ENCODE measurements at regions not wholly inside any gene's neighbourhood (a gene's known extent, or its start where the extent isn't known, plus 50 kb on each side); places are given as distances from the start of the nearest gene placed in this dataset.

DNA sequence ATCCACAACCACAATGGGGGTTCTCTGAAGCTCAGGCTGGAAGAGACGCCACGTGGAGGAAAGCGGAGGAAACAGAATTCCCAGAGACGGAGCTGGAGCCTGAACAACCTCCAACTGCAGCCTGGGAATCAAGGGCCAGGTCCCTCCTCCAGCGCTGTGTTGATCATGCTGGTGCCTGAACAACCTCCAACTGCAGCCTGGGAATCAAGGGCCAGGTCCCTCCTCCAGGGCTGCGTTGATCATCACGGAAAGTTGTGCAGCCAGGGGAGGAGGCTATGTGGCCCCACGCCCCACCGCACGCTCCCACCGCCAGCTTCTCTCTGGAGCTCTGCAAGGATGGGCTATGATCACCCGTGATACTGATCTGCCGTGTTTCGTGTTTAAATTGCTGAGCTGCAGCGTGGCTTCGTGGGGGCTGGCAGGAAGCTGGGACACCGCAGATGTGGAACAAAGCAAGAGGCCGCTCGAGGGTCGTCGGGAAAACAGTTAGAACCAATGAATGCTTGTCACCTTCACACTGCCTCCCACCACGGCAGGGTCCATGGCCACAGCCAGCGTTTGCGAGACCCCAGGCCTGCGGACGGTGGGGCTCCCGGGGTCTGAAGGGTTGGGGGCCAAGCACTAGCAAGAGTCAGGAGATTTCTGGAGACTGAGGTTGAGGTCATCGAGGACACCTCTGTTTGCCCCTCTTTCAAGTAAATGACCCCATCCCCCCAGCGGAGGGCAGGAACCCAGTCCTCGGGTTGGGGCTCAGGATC lies 51.8 kb upstream of the FBRSL1 start:
- ChIA-PET CTCF (no interaction called here), POLR2A (ENCODE audit: unreplicated experiment) (no interaction called here)
- Histone ChIP-seq H3K9me3 (ENCODE audit: control insufficient read depth, insufficient read depth, low read length) (no peaks in the 10 kb centered on the region), H3K4ac (ENCODE audit: low read depth, low read length) (no peak overlapping the region), H3K4me1 (ENCODE audit: control insufficient read depth, insufficient read depth, low read length) (no peaks in the 10 kb centered on the region), H3K23ac (ENCODE audit: low read depth, low read length) (no peak overlapping the region), H3K27ac (ENCODE audit: insufficient read depth, low read length) (no peak overlapping the region), H2BK20ac (ENCODE audit: low read depth, low read length) (no peak overlapping the region), H2AFZ (replicated peaks; ENCODE audit: low read length, poor library complexity) (no peak overlapping the region), H3K36me3 (ENCODE audit: control insufficient read depth, insufficient read depth, low read length) (no peaks in the 10 kb centered on the region), H3K9ac (ENCODE audit: low read depth, low read length) (no peak overlapping the region), H3K14ac (replicated peaks; ENCODE audit: low read depth, low read length) (no peak overlapping the region), H4K8ac (ENCODE audit: low read depth in 2 of 2, low read length in 2 of 2) (no peak overlapping the region), H4K5ac (ENCODE audit: low read depth, low read length) (no peak overlapping the region), H3K79me1 (ENCODE audit: low read depth in 1 of 2, low read length in 2 of 2) (no peaks in the 10 kb centered on the region), H3K4me2 (ENCODE audit: low read depth, low read length) (no peak overlapping the region), H3K4me3 (ENCODE audit: insufficient read depth, low read depth, low read length) (no peak overlapping the region), H3K18ac (ENCODE audit: low read depth, low read length) (no peak overlapping the region), H3K27me3 (ENCODE audit: control insufficient read depth, insufficient read depth, low read length) (peaks cover 25% of the 10 kb centered on the region), H4K20me1 (ENCODE audit: insufficient read depth, low read length) (no peaks in the 10 kb centered on the region), H2AK9ac (replicated peaks; ENCODE audit: low read depth, low read length, poor library complexity) (no peak overlapping the region), H4K91ac (ENCODE audit: insufficient read depth, low read depth, low read length) (no peak overlapping the region), H2BK15ac (ENCODE audit: low read depth, low read length) (no peak overlapping the region), H3K56ac (ENCODE audit: extremely low read depth, insufficient read depth, low read length) (no peak overlapping the region), H2BK5ac (ENCODE audit: low read depth, low read length, poor library complexity, severe bottlenecking) (no peak overlapping the region), H3K9me1 (ENCODE audit: insufficient read depth, low read length) (no peaks in the 10 kb centered on the region), H2AK5ac (ENCODE audit: low read depth, low read length) (no peak overlapping the region), H2BK120ac (ENCODE audit: low read depth, low read length) (no peak overlapping the region)
- dilution Hi-C loops (cut with HindIII; ENCODE audit: low sequenced_read_pairs, unreplicated experiment): no loop called here
- 48% methylated on average over 10 of the region's 30 CpGs; no CpG with 5 or more reads in 1 of the 2 experiments for WGBS, 2 experiments (ENCODE audit: extremely low coverage in 2 of 2, insufficient read length in 1 of 2)
- DNase-seq (no peak), ATAC-seq (ENCODE audit: low read depth) (no peak)
- BruUV-seq (replicated peaks): no TSS peak
- in situ Hi-C loops (cut with MboI; ENCODE audit: low sequenced_read_pairs): no loop called here
- intact Hi-C loops (cut with micrococcal nuclease): no loop called here
- no peak for TF ChIP-seq CEBPB (IDR thresholded peaks at IDR 0.05; ENCODE audit: low read depth, low read length)
- no peak for TF ChIP-seq MAFK (IDR thresholded peaks at IDR 0.05; ENCODE audit: low read depth, low read length)
- no peak for TF ChIP-seq POLR2A (IDR thresholded peaks at IDR 0.05; ENCODE audit: low read depth, low read length)
- no peak for TF ChIP-seq CHD1 (IDR thresholded peaks at IDR 0.05; ENCODE audit: low read depth, low read length)
- no peak for TF ChIP-seq CTCF (conservative IDR thresholded peaks at IDR 0.05; ENCODE audit: low read depth, low read length)
- TF ChIP-seq RFX5 (IDR thresholded peaks at IDR 0.05; ENCODE audit: low read depth, low read length): no peak
- TF ChIP-seq BHLHE40 (IDR thresholded peaks at IDR 0.05; ENCODE audit: low read depth, low read length): no peak
- no peak for TF ChIP-seq USF2 (IDR thresholded peaks at IDR 0.05; ENCODE audit: low read depth, low read length)
- no peak for TF ChIP-seq FOS (IDR thresholded peaks at IDR 0.05; ENCODE audit: low read depth, low read length)
- TF ChIP-seq SMC3 (IDR thresholded peaks at IDR 0.05; ENCODE audit: low read depth, low read length): no peak
- TF ChIP-seq RAD21 (IDR thresholded peaks at IDR 0.05; ENCODE audit: low read length): no peak
- TF ChIP-seq NFE2L2 (IDR thresholded peaks at IDR 0.05; ENCODE audit: low read depth, low read length): no peak
- TF ChIP-seq MAZ (IDR thresholded peaks at IDR 0.05; ENCODE audit: borderline replicate concordance, low read depth, low read length): no peak
- TF ChIP-seq MXI1 (IDR thresholded peaks at IDR 0.05; ENCODE audit: borderline replicate concordance, low read depth, low read length): no peak
- TF ChIP-seq, protein P1, sequence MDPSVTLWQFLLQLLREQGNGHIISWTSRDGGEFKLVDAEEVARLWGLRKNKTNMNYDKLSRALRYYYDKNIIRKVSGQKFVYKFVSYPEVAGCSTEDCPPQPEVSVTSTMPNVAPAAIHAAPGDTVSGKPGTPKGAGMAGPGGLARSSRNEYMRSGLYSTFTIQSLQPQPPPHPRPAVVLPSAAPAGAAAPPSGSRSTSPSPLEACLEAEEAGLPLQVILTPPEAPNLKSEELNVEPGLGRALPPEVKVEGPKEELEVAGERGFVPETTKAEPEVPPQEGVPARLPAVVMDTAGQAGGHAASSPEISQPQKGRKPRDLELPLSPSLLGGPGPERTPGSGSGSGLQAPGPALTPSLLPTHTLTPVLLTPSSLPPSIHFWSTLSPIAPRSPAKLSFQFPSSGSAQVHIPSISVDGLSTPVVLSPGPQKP (IDR thresholded peaks at IDR 0.05; ENCODE audit: borderline replicate concordance, low read depth, low read length): no peak
- no peak for TF ChIP-seq RCOR1 (IDR thresholded peaks at IDR 0.05; ENCODE audit: insufficient replicate concordance, low read length)

Data from IMR-90 (cell line).